ENCODE measurements at regions not wholly inside any gene's neighbourhood (a gene's known extent, or its start where the extent isn't known, plus 50 kb on each side); places are given as distances from the start of the nearest gene placed in this dataset.

DNA sequence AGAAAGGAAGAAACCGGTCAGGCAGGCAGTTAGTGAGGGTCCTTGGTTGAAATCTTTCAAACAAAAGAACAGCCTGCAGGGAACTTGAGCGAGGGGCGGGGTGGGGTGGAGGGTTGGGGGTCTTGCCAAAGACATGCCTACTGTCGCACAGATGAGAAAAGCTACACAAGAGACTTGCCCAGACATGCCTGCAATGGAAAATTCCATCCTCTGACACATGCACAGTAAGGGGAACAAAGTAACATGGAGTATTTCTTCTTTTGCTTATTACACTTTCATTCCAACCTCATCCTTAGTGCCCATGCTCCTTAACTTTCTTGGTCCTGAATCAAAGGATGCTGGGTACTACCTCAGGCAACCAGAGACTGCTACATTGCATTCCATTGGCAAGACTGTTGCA lies 1491.2 kb downstream of the STIM2 start:
- DNase-seq (no peak), ATAC-seq (no peak)
- intact Hi-C loops (cut with micrococcal nuclease), result no loop called here

DNA sequence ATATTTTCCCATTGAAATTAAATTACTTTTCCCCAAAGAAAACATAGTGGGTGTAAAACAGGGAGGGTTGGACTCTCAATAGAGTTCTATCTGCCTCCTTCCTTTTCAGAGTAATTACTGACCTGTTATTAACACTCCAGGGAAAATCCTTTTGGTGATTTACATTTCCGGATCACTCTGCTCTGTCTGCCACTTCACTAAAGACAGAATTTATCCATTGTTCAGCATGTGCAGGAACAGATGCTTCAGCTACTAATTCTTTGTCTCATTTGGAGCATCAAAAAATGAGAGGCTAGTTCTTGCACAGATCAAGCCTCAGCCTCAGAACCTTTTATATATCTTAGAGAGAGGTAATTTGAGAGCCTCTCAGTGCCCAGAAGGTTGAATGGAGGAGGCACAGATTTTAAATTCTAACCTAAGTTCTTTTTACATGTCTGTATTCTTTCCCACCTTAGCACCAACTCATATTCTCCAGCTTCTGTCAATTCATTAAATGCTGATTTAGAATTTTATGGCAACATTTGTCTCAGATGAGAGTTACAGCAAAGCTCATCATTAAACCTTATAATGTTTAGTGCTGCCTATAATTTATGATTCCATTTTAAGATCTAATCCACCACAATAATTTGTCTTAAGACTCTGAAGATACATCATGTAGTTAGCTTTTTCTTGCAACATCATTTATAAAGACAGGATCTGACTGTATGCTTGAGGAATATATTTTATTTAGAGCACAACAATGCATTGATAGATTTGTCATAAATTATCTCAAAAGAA lies 1494.4 kb downstream of the STIM2 start:
- DNase-seq (no peak), ATAC-seq (no peak)
- intact Hi-C loops (cut with micrococcal nuclease), result no loop called here

DNA sequence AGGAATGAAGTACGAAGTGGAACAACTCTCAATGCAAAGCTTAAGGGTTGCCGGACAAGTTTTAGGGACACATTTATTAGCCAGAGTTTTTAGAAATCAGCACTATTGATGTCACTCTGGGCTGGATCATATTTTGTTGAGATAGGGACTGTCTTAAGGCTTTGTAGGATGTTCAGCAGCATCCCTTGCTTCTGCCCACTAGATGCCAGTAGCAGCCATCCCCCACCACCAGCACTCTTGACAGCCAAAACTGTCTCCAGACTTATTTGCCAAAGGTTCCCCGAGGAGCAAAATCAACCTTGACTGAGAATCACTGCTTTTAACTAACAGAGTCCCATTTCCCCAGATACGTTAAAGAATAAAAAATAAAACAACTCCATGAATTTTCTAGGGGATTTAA lies 1497.3 kb downstream of the STIM2 start:
- ATAC-seq, result no peak
- intact Hi-C loops (cut with micrococcal nuclease), result no loop called here
- DNase-seq, result no peak

DNA sequence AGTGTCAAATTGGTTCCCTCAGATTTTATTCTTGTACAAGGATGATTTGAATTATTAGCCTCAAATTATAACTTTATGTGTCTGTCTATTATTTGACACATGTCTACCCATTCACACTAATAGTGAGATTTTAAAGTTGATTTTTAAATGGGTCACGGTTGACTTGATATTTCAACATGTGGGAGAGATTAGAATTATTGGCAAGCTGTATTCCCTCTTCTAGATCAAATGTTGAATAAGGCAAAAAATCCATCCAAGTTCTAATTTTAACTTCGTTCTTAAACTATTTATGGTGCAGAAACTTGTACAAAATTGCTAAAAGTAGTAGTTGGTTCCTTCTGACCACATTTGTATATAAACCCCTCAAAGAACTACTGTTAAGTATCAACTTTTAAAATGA lies 1498.0 kb downstream of the STIM2 start:
- ATAC-seq (no peak), DNase-seq (no peak)
- intact Hi-C loops (cut with micrococcal nuclease), result no loop called here

DNA sequence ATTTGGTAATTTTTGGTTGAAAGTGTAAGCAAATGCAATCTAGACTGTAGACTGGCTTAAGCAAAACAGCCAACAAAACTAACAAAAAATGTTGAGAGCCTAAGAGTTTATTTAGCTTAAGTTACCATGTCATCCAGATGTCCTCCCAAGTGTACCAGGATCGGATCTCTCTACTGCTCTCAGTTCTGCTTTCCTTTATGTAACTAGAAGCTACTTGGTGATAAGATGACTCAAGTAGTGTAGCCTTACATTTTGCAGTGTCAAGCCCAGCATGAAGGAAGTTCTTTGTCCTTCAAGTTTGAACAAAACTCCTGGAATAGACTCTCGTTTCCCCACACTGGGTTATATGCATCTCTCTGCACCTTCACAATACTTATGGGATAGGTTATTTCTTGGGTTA lies 1500.0 kb downstream of the STIM2 start:
- ATAC-seq (no peak), DNase-seq (no peak)
- intact Hi-C loops (cut with micrococcal nuclease), result no loop called here

DNA sequence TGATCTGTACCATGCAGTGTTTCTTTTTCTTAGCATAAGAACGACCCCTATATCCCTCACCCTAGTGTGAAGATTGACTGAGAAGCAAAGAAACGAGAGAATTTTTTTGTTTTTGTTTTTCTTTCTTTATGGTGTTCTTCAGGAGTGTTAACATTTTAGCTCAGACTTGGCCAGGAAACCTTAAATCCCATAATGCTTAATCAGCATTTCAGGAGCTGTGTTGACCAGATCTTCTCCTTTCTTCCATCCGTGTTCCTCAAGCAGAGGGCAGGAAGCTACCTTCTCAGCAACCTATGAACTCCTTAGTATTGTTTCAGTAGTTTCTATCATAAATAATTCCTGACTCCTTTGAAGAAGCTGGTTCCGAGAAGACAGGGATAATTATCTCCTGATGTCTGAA lies 1501.5 kb downstream of the STIM2 start:
- intact Hi-C loops (cut with micrococcal nuclease), result no loop called here
- no peak for ATAC-seq
- DNase-seq, result no peak

DNA sequence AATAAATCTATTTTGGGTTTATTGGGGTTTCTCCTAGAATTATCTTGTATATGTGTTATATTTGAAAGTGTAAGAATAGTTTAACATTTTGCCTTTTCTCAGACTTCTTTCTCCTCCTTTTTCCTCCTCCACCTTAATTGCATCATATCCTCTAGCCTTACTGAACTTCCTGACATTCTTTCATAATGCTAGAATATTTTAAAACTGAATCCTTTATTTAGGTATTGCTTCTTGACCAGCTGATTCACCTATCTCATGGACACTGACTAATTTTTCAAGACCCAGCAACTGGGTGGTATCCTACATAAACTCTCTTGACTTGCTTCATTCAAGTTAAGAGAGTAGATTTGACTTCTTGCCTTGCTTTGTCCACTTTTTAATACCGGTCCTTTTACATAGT lies 1508.9 kb downstream of the STIM2 start:
- DNase-seq (no peak), ATAC-seq (no peak)
- intact Hi-C loops (cut with micrococcal nuclease), result no loop called here

DNA sequence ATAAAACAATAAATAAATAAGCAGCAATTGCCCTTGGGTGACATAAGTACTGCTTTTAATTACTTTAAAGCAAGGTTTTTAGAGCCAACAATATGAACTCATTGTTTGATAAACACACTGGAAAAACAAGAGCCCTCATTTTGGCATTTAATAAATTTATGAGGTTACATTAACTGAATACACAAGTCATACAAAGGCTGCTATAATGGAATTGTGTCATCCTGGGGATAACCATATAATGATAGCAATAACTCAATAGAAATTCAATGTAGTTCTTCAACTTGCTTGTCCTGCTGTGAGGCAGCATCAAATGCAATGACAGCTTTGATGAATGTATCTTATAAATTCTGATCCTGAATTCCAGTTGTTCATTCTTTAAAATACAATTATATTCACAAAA lies 1512.5 kb downstream of the STIM2 start:
- intact Hi-C loops (cut with micrococcal nuclease), result no loop called here
- ATAC-seq (no peak), DNase-seq (no peak)

DNA sequence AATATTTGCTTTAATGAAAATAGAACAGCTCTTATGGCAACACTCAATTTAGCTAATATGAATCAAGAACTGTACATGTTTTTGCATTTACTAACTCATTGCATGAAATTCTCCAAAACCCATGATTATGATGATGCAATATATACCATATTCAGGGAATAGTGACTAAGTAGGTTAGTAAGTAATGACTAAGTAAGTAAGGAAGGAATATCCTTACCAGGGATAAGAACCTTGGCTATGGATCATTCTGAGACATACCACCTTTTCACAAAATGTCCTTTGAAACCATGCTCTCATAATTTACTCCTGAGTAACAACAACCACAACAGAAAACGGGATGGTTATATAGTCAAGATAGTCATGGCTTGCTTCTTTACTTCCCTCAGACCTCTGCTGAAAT lies 1513.0 kb downstream of the STIM2 start:
- no peak for ATAC-seq
- no peak for DNase-seq
- intact Hi-C loops (cut with micrococcal nuclease), result no loop called here

DNA sequence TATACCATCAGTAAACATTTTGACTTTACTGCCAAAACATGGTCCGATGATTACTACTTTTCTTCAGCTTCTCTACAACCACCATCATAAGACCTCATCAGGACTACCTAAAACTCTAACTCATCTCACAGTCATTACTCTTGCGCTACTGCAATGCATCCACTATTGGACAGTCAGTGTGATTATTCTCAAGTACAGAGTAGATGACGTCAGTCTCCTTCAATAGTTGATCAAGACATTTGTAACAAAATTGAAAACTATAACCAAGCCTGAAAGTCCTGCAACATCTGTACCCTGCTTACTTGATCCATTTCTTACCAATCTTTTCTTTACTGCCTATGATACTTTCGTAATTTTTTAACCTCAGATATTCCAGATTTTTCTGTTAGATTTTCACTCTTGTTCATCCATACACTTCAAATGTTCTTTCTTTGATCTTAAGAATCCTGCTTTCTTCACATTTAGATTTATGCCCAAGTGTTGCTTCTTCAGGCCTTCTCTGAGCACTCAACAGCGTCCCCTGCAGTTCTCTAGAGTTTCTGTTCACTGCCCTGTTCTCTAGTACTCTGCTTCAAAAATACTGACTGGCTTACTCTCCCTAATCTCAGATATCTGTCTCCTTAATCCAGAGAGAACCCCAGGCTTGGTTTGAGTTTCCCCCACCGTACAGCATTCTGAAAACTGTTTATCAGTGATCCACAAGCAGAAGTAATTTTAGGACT lies 1517.6 kb downstream of the STIM2 start:
- DNase-seq, result no peak
- ATAC-seq, result no peak
- intact Hi-C loops (cut with micrococcal nuclease), result no loop called here

DNA sequence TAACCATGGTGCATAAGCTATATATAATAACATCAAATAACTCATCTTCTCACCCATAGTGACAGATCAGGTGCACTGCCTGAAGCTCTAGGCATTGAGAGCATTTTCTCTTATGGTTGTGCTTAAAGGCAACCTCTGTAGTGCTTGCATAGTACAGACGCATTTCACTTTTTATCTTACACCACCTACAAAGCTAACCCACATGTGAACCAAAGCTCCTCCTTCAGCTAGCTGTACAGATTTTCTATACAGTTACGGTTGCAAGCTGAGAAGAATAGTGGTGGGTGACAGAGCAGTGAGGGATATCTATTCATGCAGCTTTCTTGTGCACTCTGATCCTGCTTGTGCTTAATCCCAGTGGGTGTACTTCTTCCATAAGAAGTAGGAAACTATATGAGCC lies 1525.2 kb downstream of the STIM2 start:
- DNase-seq (no peak), ATAC-seq (no peak)
- intact Hi-C loops (cut with micrococcal nuclease), result no loop called here

DNA sequence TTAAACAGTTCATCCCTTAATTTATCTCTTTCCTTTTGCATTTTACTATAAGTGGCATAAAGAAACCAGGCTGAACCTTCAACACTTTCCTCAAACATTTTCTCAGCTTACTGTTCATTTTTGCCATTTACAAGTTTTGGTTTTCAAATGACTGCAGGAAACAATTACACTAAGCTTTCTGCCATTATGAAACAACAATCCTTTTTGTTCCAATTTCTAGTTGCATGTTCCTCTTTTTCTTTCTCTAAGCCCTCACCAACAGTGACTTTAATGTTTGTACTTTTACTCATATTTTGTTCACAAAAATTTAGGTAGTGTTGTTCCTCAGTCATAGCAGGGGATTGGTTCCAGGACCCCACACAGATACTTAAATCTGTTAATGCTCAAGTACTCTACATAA lies 1526.1 kb downstream of the STIM2 start:
- no peak for DNase-seq
- intact Hi-C loops (cut with micrococcal nuclease), result no loop called here
- no peak for ATAC-seq

DNA sequence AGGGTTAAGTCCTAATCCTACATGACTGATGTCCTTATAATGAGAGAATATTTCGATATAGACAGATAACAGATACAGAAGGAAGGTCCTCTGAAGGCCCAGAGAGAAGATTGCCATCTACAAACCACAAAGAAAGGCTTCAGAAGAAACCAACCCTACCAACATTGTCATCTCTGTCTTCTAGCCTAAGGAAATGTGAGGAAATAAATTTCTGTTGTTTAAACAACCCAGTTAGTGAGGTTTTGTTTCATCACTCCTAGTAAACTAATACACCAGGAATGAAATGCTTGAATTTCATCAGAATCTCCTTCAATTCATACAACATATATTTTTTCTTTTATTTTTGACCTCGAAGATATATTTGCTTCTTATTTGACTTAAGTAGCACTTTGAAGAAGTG lies 1527.8 kb downstream of the STIM2 start:
- intact Hi-C loops (cut with micrococcal nuclease), result no loop called here
- no peak for ATAC-seq
- DNase-seq, result no peak

DNA sequence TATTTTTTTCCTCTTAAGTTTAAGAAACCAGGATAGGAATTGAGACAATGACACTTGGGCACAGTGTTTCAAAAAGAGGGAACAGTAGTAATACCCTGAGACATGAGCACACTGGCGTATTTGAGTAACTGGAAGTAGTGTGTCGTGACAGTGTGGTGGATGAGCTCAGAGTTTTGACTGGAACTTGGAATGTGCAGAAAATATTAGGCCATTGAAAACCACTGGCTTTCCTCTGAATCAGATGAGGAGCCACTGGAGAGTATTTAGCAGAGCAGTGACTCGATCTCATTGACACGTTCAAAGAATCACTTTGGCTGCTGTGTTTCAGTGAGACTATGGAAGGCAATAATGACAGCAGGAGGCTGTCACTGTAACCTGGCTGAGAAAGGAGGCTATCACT lies 1531.2 kb downstream of the STIM2 start:
- intact Hi-C loops (cut with micrococcal nuclease), result no loop called here
- no peak for ATAC-seq
- DNase-seq, result no peak

DNA sequence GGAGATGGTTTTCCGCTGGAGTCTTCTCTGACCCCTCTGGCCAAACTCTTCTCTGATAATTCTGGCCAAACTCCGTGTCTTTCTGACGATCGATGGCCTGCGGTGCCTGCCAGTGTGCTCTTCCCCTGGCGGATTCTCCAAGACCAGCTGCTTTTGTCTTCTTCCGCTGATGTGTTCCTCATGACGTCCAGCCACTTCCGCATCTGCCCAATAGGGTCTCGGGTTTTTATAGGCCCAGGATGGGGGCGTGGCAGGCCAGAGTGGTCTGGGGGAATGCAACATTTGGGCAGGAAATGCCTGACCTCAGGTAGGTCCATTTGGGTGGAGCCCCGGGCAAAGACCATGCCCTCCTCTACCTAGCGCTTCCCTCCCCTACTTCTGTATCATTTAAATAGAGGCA lies 1542.1 kb downstream of the STIM2 start:
- ATAC-seq (no peak), DNase-seq (no peak)
- intact Hi-C loops (cut with micrococcal nuclease), result no loop called here

DNA sequence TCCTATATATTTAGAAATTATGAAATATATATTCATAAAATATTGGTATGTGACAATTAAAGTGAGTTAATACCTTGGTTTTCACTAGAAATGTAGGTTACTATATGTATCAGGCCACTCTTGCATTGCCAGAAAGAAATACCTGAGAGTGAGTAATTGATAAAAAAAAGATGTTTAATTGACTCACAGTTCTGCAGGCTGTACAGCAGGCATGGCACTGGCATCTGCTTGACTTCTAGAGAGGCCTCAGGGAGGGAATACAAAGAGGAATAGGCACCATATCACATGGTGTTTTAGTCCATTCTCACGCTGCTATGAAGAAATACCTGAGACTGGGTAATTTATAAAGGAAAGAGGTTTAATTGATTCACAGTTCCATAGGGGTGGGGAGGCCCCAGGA lies 1560.6 kb downstream of the STIM2 start:
- ATAC-seq (no peak), DNase-seq (no peak)
- intact Hi-C loops (cut with micrococcal nuclease), result no loop called here

DNA sequence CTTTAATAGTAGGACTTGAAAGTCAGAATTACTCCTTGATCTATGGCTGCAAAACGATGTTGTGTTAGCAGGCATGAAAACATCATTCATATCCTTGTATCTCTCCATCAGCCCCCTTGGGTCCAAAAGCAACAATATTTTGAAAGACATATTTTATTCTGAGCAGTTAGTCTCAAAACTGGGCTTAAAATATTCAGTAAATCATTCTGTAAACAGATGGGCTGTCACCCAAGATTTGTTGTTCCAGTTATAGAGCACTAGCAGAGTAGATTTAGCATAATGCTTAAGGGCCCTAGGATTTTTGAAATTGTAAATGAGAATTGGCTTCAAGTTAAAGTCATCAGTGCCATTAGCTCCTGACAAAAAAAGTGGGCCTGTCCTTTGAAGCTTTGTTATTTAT lies 1565.6 kb downstream of the STIM2 start:
- intact Hi-C loops (cut with micrococcal nuclease), result no loop called here
- ATAC-seq, result no peak

DNA sequence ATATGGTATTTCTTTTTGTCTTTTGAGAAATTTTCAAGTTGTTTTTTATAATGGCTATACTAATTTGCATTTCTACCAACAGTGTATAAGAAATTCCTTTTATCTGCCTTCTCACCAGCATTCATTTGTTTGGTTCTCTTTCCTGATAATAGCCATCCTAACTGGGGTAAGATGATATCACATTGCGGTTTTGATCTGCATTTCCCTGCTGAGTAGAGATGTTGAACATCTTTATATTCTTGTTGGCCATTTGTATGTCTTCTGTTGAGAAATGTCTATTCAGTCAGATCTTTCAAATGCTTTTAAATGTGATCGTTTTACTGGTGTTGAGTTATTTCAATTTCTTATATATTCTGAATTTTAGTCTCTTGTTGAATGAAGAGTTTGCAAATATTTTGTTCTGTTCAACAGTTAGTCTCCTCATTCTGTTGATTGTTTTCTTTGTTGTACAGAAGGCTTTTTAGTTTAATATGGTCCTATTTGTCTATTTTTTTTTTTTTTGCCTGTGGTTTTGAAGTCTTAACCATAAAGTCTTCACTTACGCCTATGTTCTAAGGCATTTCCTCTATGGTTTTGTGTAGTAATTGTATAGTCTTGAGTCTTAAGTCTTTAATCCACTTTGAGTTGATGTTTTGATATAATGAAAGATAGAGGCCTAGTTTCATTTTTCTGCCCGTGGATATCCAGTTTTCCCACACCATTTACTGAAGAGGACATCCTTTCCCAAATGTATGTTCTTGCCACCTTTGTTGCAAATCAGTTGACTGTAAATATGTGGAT lies 1566.9 kb downstream of the STIM2 start:
- no peak for DNase-seq
- no peak for ATAC-seq
- intact Hi-C loops (cut with micrococcal nuclease), result no loop called here

More for the DNA sequence above, 1565.6 kb downstream of the STIM2 start:
- no peak for DNase-seq

DNA sequence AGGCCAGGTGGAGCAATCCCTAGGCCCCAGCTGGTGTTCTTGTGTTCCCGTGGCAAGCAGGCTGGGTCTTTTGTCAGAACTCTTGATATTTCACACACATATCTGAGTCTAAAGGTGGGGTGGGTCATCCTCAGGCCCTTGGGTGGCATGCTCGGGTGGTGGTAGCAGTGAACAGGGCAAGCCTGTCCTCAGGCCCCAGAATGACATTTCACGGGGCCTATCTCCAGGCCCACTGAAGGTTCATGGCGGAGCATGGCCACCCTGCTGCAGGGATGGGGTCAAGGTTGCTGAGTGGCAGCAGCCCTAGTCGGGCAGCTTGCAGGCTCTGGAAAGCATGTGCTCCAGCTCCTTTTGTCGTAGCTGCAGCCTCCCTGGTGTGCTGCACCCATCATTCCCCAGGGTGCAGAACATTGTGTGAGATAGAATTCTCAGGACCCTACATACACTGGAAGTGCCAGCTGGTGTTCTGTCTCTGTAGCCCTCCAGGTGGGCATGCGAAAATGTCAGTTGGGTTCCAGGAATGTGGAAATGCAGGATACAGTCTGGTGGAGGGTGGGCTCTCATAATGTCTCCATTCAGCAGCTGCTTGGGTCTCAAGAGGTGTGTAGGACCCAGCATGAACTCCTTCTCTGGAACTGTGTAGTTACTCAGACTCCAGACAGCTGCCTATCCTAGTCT lies 1571.8 kb downstream of the STIM2 start:
- intact Hi-C loops (cut with micrococcal nuclease), result no loop called here
- ATAC-seq (no peak), DNase-seq (peak; percentile 14)

DNA sequence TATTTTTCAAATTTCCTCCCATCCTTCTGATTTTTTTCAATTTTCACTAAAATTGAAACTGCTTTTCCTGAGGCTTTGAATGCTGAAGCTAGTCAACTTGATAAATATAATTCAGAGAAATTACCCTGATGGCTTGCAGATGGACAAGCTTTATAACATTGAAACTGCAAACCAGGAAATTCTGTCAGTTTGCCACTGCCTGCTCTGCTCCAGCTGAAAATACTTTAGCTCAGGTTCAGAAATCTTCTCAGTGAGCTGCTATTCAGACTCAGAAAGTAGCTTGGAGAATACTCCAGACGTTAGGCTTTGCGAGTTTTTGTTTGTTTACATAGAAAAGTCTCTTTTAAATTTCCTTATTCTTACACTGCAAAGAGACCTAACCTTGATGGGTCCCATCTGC lies 1574.7 kb downstream of the STIM2 start:
- DNase-seq (no peak), ATAC-seq (no peak)
- intact Hi-C loops (cut with micrococcal nuclease), result no loop called here

Data from left ventricle myocardium superior (tissue), 1 donor.